AG04450 (cell line): ENCODE measurements at regions not wholly inside any gene's neighbourhood (a gene's known extent, or its start where the extent isn't known, plus 50 kb on each side); places are given as distances from the start of the nearest gene placed in this dataset.

Experiments
- CTCF ChIA-PET: fragments of 300-600, 350-600 bp; formaldehyde crosslinking; extraction: SDS; loops from one replicate; lab custom pipeline; 2022; ENCODE audit warnings: antibody characterized with exemption, inconsistent platforms; lab: Charles Lee
- POLR2A ChIA-PET: fragments of 350-600 bp; formaldehyde crosslinking; extraction: SDS; loops from one replicate; lab custom pipeline; 2021; ENCODE audit warnings: antibody characterized with exemption, inconsistent platforms; lab: Yijun Ruan, JAX
- DNase-seq: peaks from one replicate; pipeline ENCODE4 v3.0.0-alpha.2; 2011; ENCODE audit warnings: low read depth, low spot score
- H3K27ac ChIP-seq: one replicate; pipeline ENCODE4 v1.5.1; 2012; ENCODE audit warnings: low read depth, low read length, control low read depth
- H3K27me3 ChIP-seq: one replicate; pipeline ENCODE4 v1.6.0; 2012; ENCODE audit warnings: low read length; ENCODE audit not compliant: control insufficient read depth, insufficient read depth
- H3K4me3 ChIP-seq: 2 replicates; pipeline ENCODE4 v1.5.1; 2011; ENCODE audit warnings: mild to moderate bottlenecking, low read depth, low read length, control low read depth
- H3K9me3 ChIP-seq: 2 replicates; pipeline ENCODE4 v1.5.1; 2012; ENCODE audit warnings: low read length; ENCODE audit not compliant: control insufficient read depth, insufficient read depth
- TF ChIP-seq, protein P1 (sequence below): IDR thresholded peaks from 2 replicates; pipeline ENCODE4 v1.5.1; 2011; ENCODE audit warnings: low read depth, low read length, control low read depth, inconsistent platforms

DNA sequence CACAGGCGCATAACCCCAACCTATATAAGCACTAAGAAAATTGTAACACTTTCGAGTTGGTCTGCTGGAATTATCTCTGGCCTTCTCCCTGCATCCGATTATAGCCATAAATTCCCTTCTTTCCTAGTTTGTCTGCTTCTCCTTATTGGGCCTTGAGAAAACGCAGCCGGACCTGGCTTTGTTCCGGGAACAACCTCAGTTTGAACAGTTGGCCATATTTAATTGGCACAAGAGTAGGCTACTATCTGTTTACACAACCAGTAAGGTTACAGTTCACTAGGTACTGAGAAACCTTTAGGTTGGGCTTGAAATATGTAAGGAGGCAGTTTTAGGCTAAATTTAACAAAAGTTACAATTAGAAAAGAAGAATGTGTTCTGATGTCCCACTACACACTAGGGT, 176.1 kb downstream of the IPO8 start:
- TF ChIP-seq, protein P1, sequence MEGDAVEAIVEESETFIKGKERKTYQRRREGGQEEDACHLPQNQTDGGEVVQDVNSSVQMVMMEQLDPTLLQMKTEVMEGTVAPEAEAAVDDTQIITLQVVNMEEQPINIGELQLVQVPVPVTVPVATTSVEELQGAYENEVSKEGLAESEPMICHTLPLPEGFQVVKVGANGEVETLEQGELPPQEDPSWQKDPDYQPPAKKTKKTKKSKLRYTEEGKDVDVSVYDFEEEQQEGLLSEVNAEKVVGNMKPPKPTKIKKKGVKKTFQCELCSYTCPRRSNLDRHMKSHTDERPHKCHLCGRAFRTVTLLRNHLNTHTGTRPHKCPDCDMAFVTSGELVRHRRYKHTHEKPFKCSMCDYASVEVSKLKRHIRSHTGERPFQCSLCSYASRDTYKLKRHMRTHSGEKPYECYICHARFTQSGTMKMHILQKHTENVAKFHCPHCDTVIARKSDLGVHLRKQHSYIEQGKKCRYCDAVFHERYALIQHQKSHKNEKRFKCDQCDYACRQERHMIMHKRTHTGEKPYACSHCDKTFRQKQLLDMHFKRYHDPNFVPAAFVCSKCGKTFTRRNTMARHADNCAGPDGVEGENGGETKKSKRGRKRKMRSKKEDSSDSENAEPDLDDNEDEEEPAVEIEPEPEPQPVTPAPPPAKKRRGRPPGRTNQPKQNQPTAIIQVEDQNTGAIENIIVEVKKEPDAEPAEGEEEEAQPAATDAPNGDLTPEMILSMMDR, result no peak
- Histone ChIP-seq H3K27ac (no peak overlapping the region), H3K9me3 (no peaks in the 10 kb centered on the region), H3K27me3 (no peaks in the 10 kb centered on the region), H3K4me3 (no peak overlapping the region)
- DNase-seq, result no peak
- ChIA-PET CTCF (no interaction called here), POLR2A (no interaction called here)

DNA sequence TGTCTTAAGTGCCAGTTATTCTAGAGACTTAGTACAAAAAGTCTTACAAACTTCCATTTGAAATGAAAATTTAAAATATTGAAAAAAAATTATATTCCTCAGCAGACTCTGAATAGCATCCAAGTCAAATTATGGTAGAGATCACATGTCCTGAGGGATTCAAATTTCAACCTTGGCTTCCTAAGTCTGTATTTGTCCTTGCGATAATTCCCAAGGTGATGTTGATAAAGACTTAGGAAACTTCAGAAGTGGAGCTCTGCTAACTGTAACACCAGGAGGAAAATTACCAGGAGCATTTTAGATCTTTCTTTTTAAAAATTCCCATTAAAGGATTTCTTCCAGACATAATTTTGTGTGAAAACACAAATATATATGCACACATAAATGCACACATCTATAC, 178.3 kb downstream of the IPO8 start:
- Histone ChIP-seq H3K27me3 (no peaks in the 10 kb centered on the region), H3K27ac (no peak overlapping the region), H3K9me3 (no peaks in the 10 kb centered on the region), H3K4me3 (no peak overlapping the region)
- CTCF ChIA-PET, result no interaction called here
- TF ChIP-seq, protein P1, result no peak
- DNase-seq, result no peak
- POLR2A ChIA-PET, result no interaction called here

DNA sequence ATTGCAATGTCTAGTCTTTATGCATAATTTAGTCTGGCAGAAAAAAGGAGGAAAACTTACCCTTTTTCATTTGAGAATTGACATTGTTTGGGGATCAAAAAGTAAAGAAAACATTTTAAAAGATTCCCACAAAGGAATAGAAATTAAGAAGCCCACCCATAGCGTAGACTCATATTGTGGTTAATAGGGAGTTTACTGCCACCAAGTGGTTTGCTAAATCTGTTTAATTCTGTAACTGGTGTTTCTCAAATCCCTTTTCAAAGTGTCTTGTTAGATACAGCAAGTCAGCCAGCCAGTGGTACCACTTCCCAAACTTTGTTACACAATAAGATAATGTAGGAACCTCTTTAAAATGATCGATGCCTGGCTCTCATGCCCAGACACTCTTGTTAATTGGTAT, 180.3 kb downstream of the IPO8 start:
- Histone ChIP-seq H3K4me3 (no peak overlapping the region), H3K27me3 (no peaks in the 10 kb centered on the region), H3K9me3 (no peaks in the 10 kb centered on the region), H3K27ac (no peak overlapping the region)
- DNase-seq, result no peak
- POLR2A ChIA-PET, result no interaction called here
- CTCF ChIA-PET, result no interaction called here
- TF ChIP-seq, protein P1, result no peak

DNA sequence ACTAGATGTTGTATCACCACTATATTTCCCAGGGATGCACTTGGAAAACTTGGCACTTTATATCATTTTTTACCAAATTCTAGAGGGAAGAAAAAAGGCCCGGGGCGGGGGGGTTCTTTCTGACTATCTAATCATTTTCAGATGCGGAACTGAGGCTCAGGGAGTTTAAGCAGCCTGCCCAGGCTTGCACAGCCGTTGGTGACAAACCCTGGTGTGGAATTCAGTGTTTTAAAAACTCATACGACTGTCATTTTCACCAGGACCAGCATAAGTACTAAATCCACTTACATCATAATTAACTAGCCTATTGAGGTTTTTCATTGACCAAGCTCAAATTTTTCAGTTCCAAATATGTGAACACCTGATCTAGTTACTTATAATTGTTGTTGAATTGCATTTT, 181.0 kb downstream of the IPO8 start:
- no peak overlapping the region for H3K27ac ChIP-seq
- no peak overlapping the region for H3K4me3 ChIP-seq
- H3K27me3 ChIP-seq, result peaks cover 3% of the 10 kb centered on the region
- ChIA-PET POLR2A (no interaction called here), CTCF (no interaction called here)
- no peaks in the 10 kb centered on the region for H3K9me3 ChIP-seq
- TF ChIP-seq, protein P1, result no peak
- DNase-seq, result no peak

DNA sequence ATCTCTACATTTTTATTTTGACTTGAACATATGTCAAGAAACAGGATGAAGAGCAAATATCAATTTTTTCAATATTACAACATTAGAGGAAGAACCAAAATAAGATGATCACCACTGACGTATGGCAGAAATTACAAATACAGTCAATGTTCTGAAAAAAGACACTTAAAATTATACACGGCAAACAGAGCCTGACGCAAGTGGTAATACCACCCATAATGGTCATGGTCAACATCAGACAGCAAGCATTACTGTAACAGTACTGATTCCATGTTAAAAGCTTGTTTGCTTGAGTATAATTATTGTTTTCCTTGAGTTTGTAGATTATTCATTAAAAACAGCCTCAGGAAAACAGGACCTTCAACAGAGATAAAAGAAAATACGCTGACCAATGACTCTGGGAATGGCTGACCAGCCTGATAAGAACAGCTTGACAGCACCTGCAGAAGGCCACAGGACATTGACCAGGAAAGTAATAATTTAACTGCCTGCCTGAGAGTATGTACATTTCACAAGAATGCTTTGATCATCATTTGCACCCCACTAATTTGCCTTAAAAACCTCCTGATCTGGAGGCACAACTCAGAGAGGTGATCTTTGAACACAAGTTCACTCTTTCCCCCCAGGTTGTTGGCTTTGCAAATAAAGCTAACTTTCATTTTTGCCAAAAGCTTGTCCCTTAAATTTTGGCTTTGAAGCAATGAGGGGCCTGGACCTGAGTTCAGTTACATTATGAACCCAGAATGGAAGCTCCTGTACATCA, 187.3 kb downstream of the IPO8 start:
- Histone ChIP-seq H3K4me3 (no peak overlapping the region), H3K27ac (no peak overlapping the region), H3K27me3 (peaks cover 3% of the 10 kb centered on the region), H3K9me3 (no peaks in the 10 kb centered on the region)
- TF ChIP-seq, protein P1, result no peak
- POLR2A ChIA-PET, result no interaction called here
- CTCF ChIA-PET, result no interaction called here
- no peak for DNase-seq
